Thymus (tissue), 11 donors: ENCODE measurements at regions not wholly inside any gene's neighbourhood (a gene's known extent, or its start where the extent isn't known, plus 50 kb on each side); places are given as distances from the start of the nearest gene placed in this dataset.

Source experiments
- DNase-seq, 9 donors: peaks; one replicate each; pipeline ENCODE4 v3.0.0-alpha.2; 2013; ENCODE audit warnings: low spot score in 9 of 9, low read depth in 6 of 9, missing footprints in 1 of 9
- H3K27ac ChIP-seq, 2 donors: one replicate each; pipeline ENCODE4 v1.5.1; 2013; ENCODE audit warnings: control low read depth in 1 of 2, low read depth in 1 of 2, low read length in 1 of 2, mild to moderate bottlenecking in 1 of 2, moderate library complexity in 1 of 2
- H3K27me3 ChIP-seq, 2 donors: one replicate each; pipeline ENCODE4 v1.5.1; 2013; ENCODE audit warnings: low read length in 1 of 2; ENCODE audit not compliant: control insufficient read depth in 2 of 2, insufficient read depth in 1 of 2
- H3K36me3 ChIP-seq, 2 donors: one replicate each; pipeline ENCODE4 v1.5.1; 2013; ENCODE audit warnings: low read length in 1 of 2, mild to moderate bottlenecking in 1 of 2, moderate library complexity in 1 of 2; ENCODE audit not compliant: control insufficient read depth in 2 of 2, insufficient read depth in 2 of 2
- H3K4me1 ChIP-seq, 2 donors: one replicate each; pipeline ENCODE4 v1.5.1; 2013; ENCODE audit warnings: low read length in 2 of 2; ENCODE audit not compliant: control insufficient read depth in 2 of 2, insufficient read depth in 2 of 2
- H3K4me3 ChIP-seq, 2 donors: one replicate each; pipeline ENCODE4 v1.5.1; 2013; ENCODE audit warnings: low read length in 2 of 2, control low read depth in 1 of 2, mild to moderate bottlenecking in 1 of 2
- H3K9me3 ChIP-seq, 2 donors: one replicate each; pipeline ENCODE4 v1.5.1; 2013; ENCODE audit warnings: low read length in 1 of 2, mild to moderate bottlenecking in 1 of 2; ENCODE audit not compliant: control insufficient read depth in 2 of 2, insufficient read depth in 1 of 2
- WGBS: extraction: QIAGEN DNeasy Blood & Tissue Kit; methylation state at CpG from one replicate; pipeline ENCODE4 v1.1.7; 2013; 5-methylcytosine and 5-hydroxymethylcytosine counted together
- donor health status: healthy.

GRCh38 chr4:138912704-138913340 lies 102.8 kb upstream of the NOCT start:
- Histone ChIP-seq H3K4me1 (no peaks in the 10 kb centered on the region), H3K9me3 (no peaks in the 10 kb centered on the region), H3K27me3 (no peaks in the 10 kb centered on the region), H3K4me3 (no peak overlapping the region), H3K27ac (no peak overlapping the region), H3K36me3 (no peaks in the 10 kb centered on the region)
- DNase-seq, result no peak
- WGBS, result 79% methylated on average over 3 of the region's 3 CpGs

DNA sequence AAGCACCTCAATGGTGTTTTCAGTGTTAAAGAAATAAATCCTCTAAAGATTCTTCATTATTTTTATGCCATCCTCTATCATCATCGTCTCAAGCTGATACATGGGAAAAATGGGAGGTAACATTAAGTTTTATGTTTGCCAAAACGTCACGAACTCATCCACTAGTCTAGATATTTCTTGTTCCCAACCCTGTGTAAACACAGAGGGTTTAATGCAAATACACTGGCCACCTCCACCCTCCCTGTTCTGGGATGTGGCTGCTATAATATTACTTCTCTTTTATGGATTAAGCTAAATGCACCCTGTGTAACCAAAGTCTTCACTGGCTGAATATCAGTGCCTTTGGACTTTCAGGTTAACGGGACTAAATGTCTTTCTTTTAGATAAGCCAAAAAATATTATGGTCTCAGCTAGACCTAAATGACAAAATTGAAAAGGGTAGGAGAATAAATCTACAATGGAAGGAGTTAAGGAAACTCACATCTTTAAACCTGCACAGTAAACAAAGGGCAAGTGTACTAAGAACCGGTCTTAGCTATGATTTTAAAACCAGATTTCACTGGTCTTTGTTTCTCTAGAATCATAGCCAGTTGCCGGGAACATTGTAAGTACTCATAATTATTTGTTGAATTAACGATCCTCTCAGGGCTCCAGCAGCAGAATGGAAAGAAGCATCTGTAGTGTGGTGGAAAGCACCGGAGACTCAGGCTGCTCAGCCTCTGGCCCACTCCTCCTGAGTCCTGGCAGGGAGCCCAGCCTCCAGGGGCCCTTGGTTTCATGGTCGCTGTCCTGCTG lies 103.5 kb upstream of the NOCT start:
- no peak for DNase-seq
- no peak overlapping the region for H3K27ac ChIP-seq

GRCh38 chr4:138910914-138911336 lies 104.7 kb upstream of the NOCT start:
- Histone ChIP-seq H3K4me3 (no peak overlapping the region), H3K4me1 (no peaks in the 10 kb centered on the region), H3K27ac (no peak overlapping the region), H3K36me3 (no peaks in the 10 kb centered on the region), H3K27me3 (no peaks in the 10 kb centered on the region), H3K9me3 (no peaks in the 10 kb centered on the region)
- 78% methylated on average over 12 of the region's 12 CpGs for WGBS
- DNase-seq, result no peak

More for the DNA sequence above, 103.5 kb upstream of the NOCT start:
- Histone ChIP-seq H3K9me3 (no peaks in the 10 kb centered on the region), H3K36me3 (no peaks in the 10 kb centered on the region), H3K27me3 (no peaks in the 10 kb centered on the region), H3K4me1 (no peaks in the 10 kb centered on the region), H3K4me3 (no peak overlapping the region)
- 93% methylated on average over 9 of the region's 9 CpGs for WGBS

- Histone ChIP-seq H3K9me3 (no peaks in the 10 kb centered on the region), H3K27me3 (no peaks in the 10 kb centered on the region), H3K36me3 (no peaks in the 10 kb centered on the region), H3K4me3 (no peak overlapping the region), H3K27ac (no peak overlapping the region), H3K4me1 (no peaks in the 10 kb centered on the region)
- WGBS, result 87% methylated on average over 6 of the region's 6 CpGs
- no peak for DNase-seq
Observed at GRCh38 chr4:138910195-138910913, 105.2 kb upstream of the NOCT start.

DNA sequence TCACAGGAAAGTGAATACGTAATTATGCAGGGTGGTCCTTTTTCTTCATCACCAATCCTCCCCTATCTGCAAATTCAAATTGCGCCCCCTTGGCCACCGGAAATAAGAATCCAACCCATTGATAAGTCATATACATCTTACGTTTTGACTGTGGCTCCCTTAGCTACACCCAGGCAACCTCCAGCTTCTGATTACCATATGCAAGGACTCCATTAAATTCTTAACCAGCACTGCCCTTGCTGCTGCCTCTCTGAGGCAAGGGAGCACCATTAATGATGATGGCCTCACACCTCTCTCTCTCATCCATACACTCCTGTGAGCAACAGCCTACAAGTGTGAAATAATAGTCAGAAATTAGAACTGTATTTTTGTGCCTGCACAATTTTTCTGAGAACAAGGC lies 106.0 kb upstream of the NOCT start:
- Histone ChIP-seq H3K27me3 (no peaks in the 10 kb centered on the region), H3K9me3 (no peaks in the 10 kb centered on the region), H3K4me1 (no peaks in the 10 kb centered on the region), H3K36me3 (no peaks in the 10 kb centered on the region), H3K27ac (no peak overlapping the region), H3K4me3 (no peak overlapping the region)
- no peak for DNase-seq
- WGBS, result 85% methylated on average over 4 of the region's 4 CpGs

DNA sequence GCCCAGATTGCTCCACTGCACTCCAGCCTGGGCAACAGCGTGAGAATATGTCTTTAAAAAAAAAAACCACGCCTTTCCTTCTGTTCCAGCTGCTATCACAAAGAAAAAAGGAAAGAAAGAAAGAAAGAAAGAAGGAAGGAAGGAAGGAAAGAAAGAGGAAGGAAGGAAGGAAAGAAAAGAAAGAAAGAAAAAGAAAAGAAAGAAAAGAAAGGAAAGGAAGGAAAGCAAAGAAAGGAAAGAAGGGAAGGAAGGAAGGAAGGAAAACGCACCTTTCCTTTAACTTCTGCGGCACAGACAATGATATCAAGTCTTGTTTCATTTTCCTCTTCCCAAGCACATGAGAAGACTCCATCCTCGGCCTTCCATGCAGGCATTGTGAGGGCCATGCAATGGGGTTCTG lies 107.4 kb upstream of the NOCT start:
- no peaks in the 10 kb centered on the region for H3K9me3 ChIP-seq
- no peak overlapping the region for H3K4me3 ChIP-seq
- no peaks in the 10 kb centered on the region for H3K4me1 ChIP-seq
- H3K27me3 ChIP-seq, result no peaks in the 10 kb centered on the region
- no peak overlapping the region for H3K27ac ChIP-seq
- 94% methylated on average over 5 of the region's 5 CpGs for WGBS
- H3K36me3 ChIP-seq, result no peaks in the 10 kb centered on the region
- DNase-seq, result no peak

DNA sequence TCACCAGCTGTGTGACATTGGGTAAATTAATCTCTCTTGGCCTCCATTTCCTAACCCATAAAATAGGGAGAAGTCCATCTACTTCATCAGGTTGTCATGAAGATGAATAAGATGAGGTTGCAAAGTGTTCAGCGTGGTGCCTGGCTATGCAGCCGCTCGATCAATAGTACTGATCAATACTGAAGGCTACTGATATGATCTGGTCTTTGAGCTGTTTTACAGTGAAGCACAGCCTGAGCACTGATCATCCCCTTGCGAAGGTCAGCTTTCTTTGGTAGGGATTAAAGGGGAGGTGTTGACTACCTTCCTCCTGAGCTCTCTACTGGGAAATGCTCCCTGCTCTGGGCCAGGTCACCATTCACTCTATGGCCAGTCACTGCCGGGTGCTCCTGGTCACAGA lies 108.4 kb upstream of the NOCT start:
- no peaks in the 10 kb centered on the region for H3K9me3 ChIP-seq
- no peaks in the 10 kb centered on the region for H3K36me3 ChIP-seq
- no peak overlapping the region for H3K4me3 ChIP-seq
- H3K4me1 ChIP-seq, result no peaks in the 10 kb centered on the region
- WGBS, result 90% methylated on average over 5 of the region's 5 CpGs
- no peak for DNase-seq
- H3K27me3 ChIP-seq, result no peaks in the 10 kb centered on the region
- no peak overlapping the region for H3K27ac ChIP-seq

GRCh38 chr4:138904793-138905192 lies 110.8 kb upstream of the NOCT start:
- 97% methylated on average over 4 of the region's 4 CpGs for WGBS
- H3K4me1 ChIP-seq, result no peaks in the 10 kb centered on the region
- no peaks in the 10 kb centered on the region for H3K9me3 ChIP-seq
- no peak overlapping the region for H3K4me3 ChIP-seq
- no peaks in the 10 kb centered on the region for H3K27me3 ChIP-seq
- no peak for DNase-seq
- H3K27ac ChIP-seq, result no peak overlapping the region
- no peaks in the 10 kb centered on the region for H3K36me3 ChIP-seq

GRCh38 chr4:138903185-138903584 lies 112.4 kb upstream of the NOCT start:
- no peaks in the 10 kb centered on the region for H3K9me3 ChIP-seq
- no peak overlapping the region for H3K27ac ChIP-seq
- 92% methylated on average over 3 of the region's 3 CpGs for WGBS
- no peaks in the 10 kb centered on the region for H3K4me1 ChIP-seq
- no peak for DNase-seq
- no peak overlapping the region for H3K4me3 ChIP-seq
- no peaks in the 10 kb centered on the region for H3K36me3 ChIP-seq
- no peaks in the 10 kb centered on the region for H3K27me3 ChIP-seq
